ENCODE measurements at regions not wholly inside any gene's neighbourhood (a gene's known extent, or its start where the extent isn't known, plus 50 kb on each side); places are given as distances from the start of the nearest gene placed in this dataset.

DNA sequence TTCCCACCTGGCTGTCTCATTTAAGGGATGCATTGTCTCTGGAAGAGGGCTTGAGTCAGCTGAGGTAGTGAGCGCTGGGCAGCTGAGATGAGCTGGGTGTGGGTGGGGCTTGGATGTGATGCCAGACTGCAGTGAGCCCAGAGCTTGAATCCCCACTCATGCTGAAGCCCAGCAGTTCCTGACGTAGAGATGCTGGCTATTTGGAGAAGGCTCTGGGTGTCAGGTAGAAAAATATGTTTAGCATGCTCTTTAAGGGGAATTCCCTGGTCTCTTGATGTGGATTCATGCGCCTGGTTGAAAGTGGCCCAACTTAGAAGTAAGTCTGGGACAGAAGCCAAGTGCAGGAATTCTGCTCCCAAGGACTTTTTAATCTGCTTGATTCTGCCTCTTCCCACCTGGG, 241.5 kb upstream of the IGFBP3 start:
- TF ChIP-seq, protein P1, sequence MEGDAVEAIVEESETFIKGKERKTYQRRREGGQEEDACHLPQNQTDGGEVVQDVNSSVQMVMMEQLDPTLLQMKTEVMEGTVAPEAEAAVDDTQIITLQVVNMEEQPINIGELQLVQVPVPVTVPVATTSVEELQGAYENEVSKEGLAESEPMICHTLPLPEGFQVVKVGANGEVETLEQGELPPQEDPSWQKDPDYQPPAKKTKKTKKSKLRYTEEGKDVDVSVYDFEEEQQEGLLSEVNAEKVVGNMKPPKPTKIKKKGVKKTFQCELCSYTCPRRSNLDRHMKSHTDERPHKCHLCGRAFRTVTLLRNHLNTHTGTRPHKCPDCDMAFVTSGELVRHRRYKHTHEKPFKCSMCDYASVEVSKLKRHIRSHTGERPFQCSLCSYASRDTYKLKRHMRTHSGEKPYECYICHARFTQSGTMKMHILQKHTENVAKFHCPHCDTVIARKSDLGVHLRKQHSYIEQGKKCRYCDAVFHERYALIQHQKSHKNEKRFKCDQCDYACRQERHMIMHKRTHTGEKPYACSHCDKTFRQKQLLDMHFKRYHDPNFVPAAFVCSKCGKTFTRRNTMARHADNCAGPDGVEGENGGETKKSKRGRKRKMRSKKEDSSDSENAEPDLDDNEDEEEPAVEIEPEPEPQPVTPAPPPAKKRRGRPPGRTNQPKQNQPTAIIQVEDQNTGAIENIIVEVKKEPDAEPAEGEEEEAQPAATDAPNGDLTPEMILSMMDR (IDR thresholded peaks at IDR 0.05) = no peak
- TF ChIP-seq POLR2AphosphoS5 (IDR thresholded peaks at IDR 0.05) (no peak), POLR2A (IDR thresholded peaks at IDR 0.05) (no peak)
